ENCODE measurements at regions not wholly inside any gene's neighbourhood (a gene's known extent, or its start where the extent isn't known, plus 50 kb on each side); places are given as distances from the start of the nearest gene placed in this dataset.

- no peak overlapping the region for H2AK5ac ChIP-seq (ENCODE audit: low read depth, low read length)
- no peak overlapping the region for H2BK15ac ChIP-seq (ENCODE audit: low read length)
- ChIA-PET CTCF (ENCODE audit: partially characterized antibody) (interaction anchor here (0.6 to 1.1 kb wide), 3 partner anchors 22 to 332 kb away, joined by 3 read pairs; no protein-coding TSS in a partner anchor), POLR2A (ENCODE audit: partially characterized antibody) (no interaction called here)
- 0 out of 2 replicates have a peak overlapping the region, but pooled peaks have one; percentile 26 for H2BK5ac ChIP-seq (ENCODE audit: low read depth, low read length)
- no peak overlapping the region for H3K4ac ChIP-seq (replicated peaks; ENCODE audit: insufficient read length, low read depth, low read length)
- H4K91ac ChIP-seq (replicated peaks; ENCODE audit: insufficient read length, low read length), result no peak overlapping the region
- no peaks in the 10 kb centered on the region for H4K20me1 ChIP-seq (replicated peaks in 1 of 2; ENCODE audit: control insufficient read depth in 1 of 2, insufficient read depth in 2 of 2, low read length in 2 of 2)
- H2BK20ac ChIP-seq (ENCODE audit: low read length), result no peak overlapping the region
- H3K9ac ChIP-seq (replicated peaks in 1 of 4; ENCODE audit: extremely low read depth in 1 of 4, low read depth in 3 of 4, low read length in 3 of 4), result no peak overlapping the region
- FAIRE-seq (no peak), DNase-seq (ENCODE audit: low read depth in 1 of 2, low spot score in 2 of 2) (no peak)
- no peak overlapping the region for H3K23ac ChIP-seq (ENCODE audit: insufficient read length)
- H3K18ac ChIP-seq (ENCODE audit: extremely low read depth, low read length), result no peak overlapping the region
- H4K5ac ChIP-seq (ENCODE audit: insufficient read length, low read depth, low read length), result no peak overlapping the region
- H3K27me3 ChIP-seq (replicated peaks in 1 of 4; ENCODE audit: control insufficient read depth in 3 of 4, extremely low read depth in 1 of 4, insufficient read depth in 3 of 4, low read length in 3 of 4), result no peaks in the 10 kb centered on the region
- H3K4me2 ChIP-seq (ENCODE audit: insufficient read depth in 1 of 2, low read depth in 2 of 2, low read length in 2 of 2), result no peak overlapping the region
- no peak overlapping the region for H3K4me3 ChIP-seq (ENCODE audit: extremely low read depth in 1 of 4, insufficient read depth in 2 of 4, low read depth in 3 of 4, low read length in 4 of 4)
- H2BK12ac ChIP-seq (ENCODE audit: low read depth, low read length), result no peak overlapping the region
- H4K8ac ChIP-seq (ENCODE audit: extremely low read depth, insufficient read depth, low read length), result no peak overlapping the region
- peaks cover 1% of the 10 kb centered on the region; the same call in 1 of the 2 replicates for H3K23me2 ChIP-seq (ENCODE audit: low read depth, low read length)
- H3K79me2 ChIP-seq (ENCODE audit: control insufficient read depth in 1 of 2, insufficient read depth in 2 of 2, low read length in 2 of 2), result no peaks in the 10 kb centered on the region
- no peaks in the 10 kb centered on the region for H3K4me1 ChIP-seq (replicated peaks in 1 of 4; ENCODE audit: control insufficient read depth in 3 of 4, insufficient read depth in 4 of 4, low read length in 3 of 4)
- no peaks in the 10 kb centered on the region for H3K79me1 ChIP-seq (ENCODE audit: low read depth, low read length)
- no peak overlapping the region for H3K56ac ChIP-seq (replicated peaks; ENCODE audit: insufficient read length, low read depth, low read length)
- H2BK120ac ChIP-seq (replicated peaks; ENCODE audit: low read depth, low read length), result no peak overlapping the region
- no peak overlapping the region for H2AFZ ChIP-seq (ENCODE audit: low read length)
- H3K27ac ChIP-seq (ENCODE audit: low read depth, low read length), result no peak overlapping the region
- WGBS, 2 experiments (ENCODE audit: extremely low coverage in 1 of 2, insufficient coverage in 1 of 2, insufficient read length in 1 of 2, insufficient replicate concordance in 2 of 2, low coverage in 1 of 2, low lambda C conversion rate in 2 of 2, missing lambda C conversion rate in 1 of 2), result 90% methylated on average over 17 of the region's 18 CpGs; no CpG with 5 or more reads in 1 of the 2 experiments
- no peaks in the 10 kb centered on the region for H3K9me3 ChIP-seq (ENCODE audit: insufficient read depth in 2 of 2, low read depth in 1 of 2, low read length in 1 of 2)
- H3K36me3 ChIP-seq (ENCODE audit: control insufficient read depth in 2 of 4, insufficient read depth in 4 of 4, low read length in 3 of 4), result no peaks in the 10 kb centered on the region
- H3K14ac ChIP-seq (ENCODE audit: insufficient read length), result no peak overlapping the region
- no peak for TF ChIP-seq NRF1 (IDR thresholded peaks at IDR 0.05; ENCODE audit: low read depth, low read length)
- no peak for TF ChIP-seq KDM4A (IDR thresholded peaks at IDR 0.05; ENCODE audit: low read depth, low read length, severe bottlenecking)
- no peak for TF ChIP-seq RFX5 (IDR thresholded peaks at IDR 0.05; ENCODE audit: borderline replicate concordance, low read depth, low read length)
- no peak for TF ChIP-seq TEAD4 (IDR thresholded peaks at IDR 0.05; ENCODE audit: low read depth, low read length)
- TF ChIP-seq CTCF (IDR thresholded peaks at IDR 0.05; ENCODE audit: control extremely low read depth in 1 of 3, insufficient read depth in 1 of 3, low read depth in 1 of 3, low read length in 3 of 3), result no peak
- TF ChIP-seq KDM5A (IDR thresholded peaks at IDR 0.05; ENCODE audit: low read length), result no peak
- TF ChIP-seq, protein P1, sequence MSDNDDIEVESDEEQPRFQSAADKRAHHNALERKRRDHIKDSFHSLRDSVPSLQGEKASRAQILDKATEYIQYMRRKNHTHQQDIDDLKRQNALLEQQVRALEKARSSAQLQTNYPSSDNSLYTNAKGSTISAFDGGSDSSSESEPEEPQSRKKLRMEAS (IDR thresholded peaks at IDR 0.05), result no peak
- no peak for TF ChIP-seq CEBPB (IDR thresholded peaks at IDR 0.05; ENCODE audit: low read depth, low read length)
- TF ChIP-seq E2F6 (IDR thresholded peaks at IDR 0.05), result no peak
Observed at GRCh38 chr12:116675339-116676107, 62.3 kb downstream of the SPRING1 start.

Measured in H1 (cell line).